GM21367 (cell line): ENCODE measurements at regions not wholly inside any gene's neighbourhood (a gene's known extent, or its start where the extent isn't known, plus 50 kb on each side); places are given as distances from the start of the nearest gene placed in this dataset.
A peak's percentile ranks its signal among the peaks of the same experiment; 100 is the strongest.

Experiments
- ATAC-seq: cut with Tn5 transposase; IDR thresholded peaks from one replicate; pipeline ENCODE4 v1.9.1; 2021; ENCODE audit not compliant: unreplicated experiment

DNA sequence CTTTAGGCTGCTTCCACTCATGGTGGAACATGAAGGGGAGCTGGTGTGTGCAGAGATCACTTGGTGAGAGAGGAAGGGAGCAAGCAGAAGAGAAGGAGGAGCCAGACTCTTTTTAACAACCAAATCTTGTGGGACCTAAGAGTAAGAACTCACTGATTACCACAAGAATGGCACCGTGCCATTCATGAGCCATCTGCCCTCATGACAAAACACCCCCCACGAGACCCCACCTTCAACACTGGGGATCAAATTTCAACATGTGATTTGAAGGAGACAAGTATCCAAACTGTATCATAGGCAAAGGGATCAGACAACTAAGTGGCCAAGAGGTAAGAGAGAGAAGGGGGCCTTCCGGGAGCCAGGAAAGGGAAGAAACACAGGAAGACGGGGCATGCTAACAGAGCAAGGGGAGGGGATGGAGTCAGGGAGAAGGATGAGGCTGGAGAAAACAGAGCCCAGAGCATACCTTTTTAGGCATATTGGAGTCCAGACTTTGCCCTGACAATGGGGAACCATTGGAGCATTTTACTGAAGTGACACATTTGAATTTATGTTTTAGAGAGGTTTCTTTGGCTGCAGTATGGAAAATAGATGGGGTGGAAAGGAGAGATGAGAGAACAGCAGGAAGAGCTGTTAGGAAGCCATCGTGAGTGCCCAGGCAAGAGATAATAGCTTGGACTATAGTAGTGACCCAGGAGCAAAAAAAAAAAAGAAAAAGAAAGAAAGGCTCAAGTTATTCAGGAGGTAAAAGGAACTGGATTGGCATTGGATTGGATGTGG, 204.4 kb upstream of the NUDT4 start:
- ATAC-seq, result no peak

DNA sequence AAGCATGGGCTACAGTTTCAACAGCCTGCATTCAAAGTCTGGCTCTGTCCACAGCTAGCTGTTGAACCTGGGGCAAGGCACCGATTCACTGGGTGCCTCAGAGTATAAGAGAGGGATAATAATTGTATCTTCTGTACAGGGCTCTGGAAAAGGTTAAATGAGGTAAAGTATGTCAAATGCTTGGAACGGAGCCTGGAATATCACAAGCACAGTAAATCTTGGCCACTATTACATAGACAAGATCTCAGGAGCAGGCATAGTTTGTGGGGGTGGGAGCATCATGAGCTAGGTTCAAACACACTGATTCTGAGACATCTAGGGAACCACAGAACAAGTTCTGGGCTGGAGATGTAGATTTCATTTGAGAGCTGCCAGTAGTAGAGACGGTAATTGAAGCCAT, 203.7 kb upstream of the NUDT4 start:
- no peak for ATAC-seq

DNA sequence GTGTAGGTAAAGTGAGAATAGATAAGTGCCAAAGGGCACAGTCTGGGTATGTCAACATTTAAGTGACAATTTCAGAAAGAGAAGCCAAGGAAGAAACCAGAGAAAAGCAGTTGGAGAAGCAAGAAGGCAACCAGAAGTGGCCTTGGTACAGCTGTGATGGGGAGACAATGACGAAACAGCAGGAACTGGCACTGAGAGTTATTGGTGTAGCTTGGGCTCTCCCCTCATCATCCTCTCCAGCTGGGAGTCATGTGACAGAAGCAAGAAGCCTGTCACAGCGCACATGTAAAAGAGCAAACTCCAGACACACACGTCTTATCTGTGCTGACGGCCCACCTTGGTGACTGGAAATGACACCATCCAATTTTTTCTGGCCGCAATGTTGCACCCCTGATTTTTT, 203.3 kb upstream of the NUDT4 start:
- ATAC-seq, result no peak

DNA sequence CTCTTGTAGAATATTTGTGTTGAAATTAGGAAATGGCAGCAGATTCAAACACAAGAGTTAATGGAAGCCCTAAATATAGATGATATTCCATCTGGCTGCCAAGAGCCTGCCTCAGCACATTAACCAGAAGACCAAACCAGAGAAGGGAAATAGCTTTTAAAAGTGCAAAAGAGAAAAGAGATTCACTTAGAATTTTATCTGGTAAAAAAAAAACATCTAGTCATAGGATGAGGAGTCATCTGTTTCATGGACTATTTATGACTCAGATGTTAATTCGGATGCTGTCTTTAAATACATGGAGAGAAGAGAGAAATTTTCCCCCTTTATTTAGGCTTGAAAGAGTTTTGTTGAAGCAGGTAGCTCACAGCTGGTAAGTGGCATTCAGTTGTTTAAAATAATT, 201.6 kb upstream of the NUDT4 start:
- no peak for ATAC-seq

DNA sequence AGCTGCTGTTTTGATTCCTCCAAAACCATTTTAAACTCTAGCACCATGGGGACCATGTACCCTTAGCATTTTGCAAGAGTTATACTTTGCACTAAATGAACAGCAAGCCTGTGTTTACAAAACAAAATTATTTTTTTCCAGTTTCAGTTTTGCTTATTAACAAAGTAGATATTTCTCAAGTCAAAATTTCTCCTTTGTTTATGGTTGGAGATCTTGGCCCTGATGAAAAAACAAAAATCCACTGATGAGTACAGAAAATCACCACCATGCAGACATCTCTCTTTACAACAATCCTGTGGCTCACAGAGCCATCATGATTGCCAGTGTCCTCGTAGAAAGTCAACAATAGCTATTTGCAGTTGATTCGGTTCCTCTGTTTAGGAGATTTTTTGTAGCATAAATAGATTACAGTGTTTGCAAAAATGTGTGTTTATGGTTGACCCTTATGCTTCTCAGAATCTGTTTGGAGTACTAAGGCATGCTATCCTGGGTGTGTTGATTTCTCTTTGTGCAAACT, 201.1 kb upstream of the NUDT4 start:
- no peak for ATAC-seq

DNA sequence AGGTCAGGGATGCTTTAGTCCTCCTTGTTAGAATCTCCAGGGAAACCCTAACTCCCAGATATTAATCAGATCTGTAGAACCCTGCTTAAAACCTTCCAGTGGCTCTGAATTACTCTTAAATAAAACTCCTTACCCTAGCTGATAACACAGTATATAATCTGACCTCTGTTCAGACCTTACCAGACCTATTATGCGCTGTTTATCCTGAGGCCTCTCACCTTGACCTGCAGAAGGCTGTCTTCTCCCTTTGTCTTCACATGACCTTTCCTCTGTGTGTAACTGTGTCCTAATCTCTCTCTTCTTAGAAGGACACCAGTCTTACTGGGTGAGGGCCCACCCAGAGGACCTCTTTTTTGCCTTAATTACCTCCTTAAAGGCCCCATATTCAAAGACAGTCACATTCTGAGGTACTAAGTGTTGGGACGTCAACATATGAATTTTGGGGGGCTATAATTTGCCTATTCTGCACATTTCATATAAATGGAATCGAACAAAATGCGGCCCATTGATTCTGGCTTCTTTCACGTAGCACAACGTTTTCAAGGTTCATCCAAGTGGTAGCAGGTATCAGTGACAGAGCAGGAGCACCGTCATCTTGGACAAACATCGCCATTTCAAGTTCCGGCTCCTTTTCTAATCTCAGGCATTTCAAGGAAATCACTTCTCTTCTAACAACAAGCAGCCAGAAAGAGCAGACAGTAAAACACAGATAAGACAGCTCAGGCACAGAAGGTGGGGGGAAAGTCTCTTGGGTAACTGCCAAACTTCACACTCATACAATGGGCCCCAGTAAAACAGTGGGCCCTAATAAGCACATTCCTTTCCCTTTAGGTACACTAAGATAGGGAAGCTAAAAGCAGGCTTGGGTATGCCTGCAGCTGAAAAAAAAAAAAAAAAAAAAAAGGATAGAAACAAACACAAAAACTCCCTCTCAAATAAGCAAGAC, 200.2 kb upstream of the NUDT4 start:
- ATAC-seq, result no peak

DNA sequence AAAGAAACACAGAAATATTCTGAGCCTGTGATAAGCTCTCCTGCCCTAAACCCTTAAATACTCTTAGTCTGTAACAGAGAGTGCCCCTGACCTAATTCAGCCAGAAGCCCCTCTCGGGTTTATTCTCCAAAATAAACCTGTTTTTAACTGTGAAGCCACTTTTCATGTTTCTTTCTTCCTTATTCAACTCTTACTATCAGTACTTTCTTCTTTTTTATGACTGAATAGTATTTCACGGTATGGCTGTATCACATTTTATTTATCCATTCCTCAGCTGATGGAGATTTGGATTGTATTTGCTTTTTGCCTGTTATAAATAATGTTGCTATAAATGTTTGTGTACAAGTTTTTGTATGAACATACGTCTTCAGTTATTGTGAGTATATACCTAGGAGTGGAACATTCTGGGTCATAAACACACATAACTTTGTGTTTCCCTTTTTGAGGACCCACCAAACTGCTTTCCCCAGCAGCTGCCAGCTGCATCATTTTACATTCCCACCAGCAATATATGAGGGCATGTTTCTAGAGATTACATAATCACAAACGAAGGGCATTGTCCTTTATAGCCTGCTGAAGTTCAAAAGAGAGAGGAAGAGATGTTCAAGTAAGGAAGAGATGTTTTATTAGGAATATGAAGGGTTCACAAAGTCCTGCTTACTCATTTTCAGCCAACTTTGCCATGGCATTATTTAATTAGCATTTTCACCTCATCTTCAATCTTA, 199.4 kb upstream of the NUDT4 start:
- no peak for ATAC-seq

DNA sequence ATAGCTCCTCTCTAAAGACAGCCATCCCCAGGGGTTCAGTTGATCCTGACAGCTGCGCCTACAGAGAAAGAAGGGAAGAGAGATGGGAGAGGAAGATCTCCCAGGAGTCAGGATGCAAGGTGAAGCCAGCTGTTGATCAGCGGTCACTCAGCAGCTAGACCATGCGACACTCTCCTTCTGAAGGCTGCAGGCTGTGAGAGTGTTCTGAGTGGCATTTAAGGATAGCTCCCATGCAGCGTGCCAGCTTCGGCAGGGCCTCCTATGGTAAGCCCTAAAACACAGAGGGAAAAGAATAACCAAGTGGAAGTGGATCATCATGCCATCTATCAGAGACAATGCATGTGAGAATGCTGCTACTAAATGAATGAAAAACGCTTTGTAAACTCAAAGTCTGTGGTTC, 197.9 kb upstream of the NUDT4 start:
- ATAC-seq, result no peak

DNA sequence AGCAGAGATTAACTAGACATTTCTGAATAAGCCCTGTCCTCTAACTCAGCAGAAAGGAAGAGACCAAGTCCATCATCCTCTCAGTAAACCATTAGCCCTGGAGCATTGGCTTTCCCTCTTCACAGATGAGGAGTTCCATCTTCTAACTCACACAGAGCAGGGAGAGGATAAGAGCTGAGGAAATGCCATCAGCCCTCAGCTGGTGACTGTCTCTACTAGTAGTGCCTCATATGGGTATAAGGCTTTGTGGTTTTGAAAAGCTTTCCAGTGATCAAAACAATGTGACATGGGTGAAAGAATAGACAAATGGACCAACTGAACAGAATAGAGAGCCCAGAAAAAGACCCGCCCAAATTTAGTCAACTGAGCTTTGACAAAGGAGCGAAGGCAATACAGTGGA, 197.2 kb upstream of the NUDT4 start:
- no peak for ATAC-seq

DNA sequence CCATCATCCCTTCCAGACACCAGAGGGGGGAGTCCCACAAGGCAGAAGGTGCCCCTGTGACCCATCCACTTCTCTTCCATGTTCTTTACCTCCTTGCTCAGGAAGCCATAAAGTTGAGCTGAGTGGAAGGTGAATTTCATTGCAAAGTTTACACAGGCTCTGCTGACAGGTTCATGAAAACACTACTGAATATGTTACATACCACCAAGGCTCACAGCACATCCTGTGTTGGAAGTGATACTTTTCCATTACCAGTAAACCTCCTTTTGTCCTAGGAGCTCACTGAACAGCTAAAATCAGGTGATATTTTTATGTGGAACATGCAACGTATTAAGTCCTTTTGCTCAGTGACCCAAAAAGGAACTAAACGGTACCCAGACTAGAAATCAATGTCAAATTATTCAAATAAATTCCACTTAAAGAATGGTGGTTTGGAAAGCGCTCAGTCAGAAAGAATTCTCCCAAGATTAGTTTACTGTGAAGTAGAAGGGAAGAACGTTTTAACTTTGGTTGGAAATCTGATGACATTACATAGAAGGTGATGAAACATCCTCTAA, 196.2 kb upstream of the NUDT4 start:
- ATAC-seq, result no peak

DNA sequence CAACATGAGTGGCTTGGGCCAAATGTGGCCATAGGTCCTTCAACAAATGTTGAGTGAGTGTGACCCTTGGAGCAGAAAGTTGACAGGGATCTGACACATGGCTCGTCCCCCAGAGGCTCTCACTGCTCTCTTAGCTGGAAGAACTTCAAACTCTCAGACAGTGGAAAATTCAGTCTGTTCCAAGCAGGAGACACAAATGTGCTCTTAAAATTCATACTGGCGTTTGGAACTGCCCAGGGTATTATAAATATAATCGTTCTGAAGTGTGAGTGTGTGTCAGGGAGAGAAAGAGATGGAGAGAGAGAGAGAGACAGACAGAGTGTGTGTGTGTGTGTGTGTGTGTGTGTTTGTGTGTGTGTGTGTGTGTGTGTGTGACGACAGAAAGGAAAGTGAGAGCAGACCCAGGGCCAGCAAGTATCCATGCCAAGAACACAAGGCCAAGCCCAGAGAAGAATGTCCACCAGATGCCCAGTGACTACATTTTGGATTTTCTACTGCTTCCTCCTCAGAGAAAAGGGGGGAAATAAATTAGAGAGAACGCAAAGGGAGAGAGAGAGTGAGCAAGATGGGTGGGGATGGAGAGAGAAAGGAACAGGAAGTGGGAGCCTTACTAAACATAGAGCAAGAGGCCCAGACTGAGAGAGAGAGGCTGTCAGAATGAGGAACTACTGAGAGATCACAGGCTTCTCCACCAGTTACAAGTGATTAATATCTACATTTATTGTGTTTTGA, 193.6 kb upstream of the NUDT4 start:
- peak; percentile 94 for ATAC-seq

DNA sequence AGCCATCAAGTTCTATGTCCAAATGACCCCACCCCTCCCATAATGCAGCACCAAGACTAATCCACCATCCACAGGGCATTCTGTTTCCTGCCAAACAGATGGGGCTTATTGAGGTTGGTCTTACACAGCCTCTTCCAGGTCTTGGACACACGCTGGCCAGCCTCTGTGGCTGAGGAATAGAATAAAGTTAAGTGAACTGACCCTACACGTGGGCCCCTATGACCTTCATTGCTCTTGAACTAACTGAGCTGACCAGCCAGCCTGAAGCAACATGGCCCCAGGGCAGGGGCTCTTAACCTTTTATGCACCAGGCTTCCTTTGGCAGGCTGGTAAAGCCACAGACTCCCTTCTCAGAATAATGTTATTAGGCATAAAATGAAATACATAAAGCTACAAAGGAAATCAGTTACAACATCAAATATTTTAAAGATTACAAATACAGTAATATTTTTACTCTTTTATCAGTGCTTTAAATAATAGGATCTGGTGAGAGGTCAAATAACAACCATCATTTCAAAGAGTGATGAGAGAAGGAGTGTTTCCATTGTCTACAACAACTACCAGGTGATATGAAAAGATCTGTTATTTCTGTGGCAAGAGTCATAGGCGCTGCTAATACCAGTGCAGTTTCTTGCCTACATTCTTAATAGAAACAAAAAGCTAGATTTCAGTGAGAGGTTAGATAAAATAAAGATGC, 192.9 kb upstream of the NUDT4 start:
- ATAC-seq, result no peak

DNA sequence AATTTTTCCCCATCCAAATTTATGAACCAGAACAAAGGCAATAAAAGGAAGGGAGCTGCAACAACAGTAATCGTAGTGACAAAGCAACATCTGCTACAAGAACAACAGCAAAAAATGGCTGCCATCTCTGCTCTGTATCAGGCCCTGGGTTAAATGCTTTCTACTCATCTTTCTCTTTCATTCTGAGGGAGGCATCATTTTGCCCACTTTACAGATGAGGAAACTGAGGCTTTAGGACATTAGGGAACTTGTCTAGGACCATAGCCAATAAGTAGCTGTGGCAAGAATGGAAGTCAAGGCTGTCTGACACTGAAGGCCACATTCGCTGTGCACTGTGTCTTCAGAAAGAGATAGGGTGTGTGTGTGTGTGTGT, 192.4 kb upstream of the NUDT4 start:
- no peak for ATAC-seq

DNA sequence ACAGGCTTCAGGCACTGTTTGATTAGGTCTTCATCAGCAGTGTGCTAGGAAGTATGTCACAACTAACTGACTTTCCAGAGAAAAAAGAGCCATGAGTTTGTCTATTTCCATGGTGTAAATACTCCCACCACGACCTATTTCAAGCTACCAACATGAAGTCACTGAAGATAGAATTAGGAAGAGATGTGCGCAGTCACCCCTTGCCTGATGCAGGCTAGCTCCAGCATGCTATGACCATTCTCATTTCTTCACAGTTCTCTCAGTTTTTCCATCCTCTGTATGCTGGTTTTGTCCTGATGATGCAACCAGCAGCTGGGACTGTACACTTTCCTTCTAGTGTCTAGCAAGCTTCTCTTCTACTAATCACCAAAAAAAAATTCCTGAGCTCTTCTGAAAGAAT, 191.6 kb upstream of the NUDT4 start:
- ATAC-seq, result no peak

DNA sequence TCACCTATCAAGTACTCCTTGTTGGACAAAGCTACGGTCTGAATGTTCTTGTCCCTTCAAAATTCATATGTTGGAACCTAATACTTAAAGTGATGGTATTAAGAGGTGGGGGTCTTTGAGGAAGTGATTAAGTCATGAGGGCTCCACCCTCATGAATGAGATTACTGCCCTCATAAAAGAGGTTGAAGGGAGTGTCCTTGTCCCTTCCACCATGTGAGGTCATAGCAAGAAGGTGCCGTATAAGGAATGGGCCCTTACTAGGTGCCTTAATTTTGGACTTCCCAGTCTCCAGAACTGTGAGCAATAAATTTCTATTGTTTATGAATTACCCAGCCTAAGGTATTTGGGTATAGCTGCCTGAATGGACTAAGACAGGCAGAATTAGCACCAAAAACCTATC, 191.1 kb upstream of the NUDT4 start:
- ATAC-seq, result no peak

DNA sequence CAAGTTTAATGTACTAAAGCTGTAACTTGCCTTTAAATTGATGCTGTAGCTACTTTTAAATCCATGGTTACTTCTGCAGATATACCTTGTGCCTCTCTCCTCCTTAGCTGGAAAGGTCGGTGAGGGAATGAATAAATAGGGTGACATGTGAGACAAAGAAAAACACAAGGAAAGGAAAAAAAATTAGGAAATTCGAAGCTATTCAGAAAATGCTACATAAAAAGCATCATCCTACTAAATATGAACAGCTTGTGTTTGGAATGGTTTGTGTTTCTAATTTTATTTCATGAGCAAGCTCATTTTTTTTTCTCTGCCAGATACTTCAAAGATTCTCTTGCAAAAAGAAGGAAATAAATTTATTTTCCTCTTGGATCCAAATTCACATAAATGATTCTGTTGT, 186.3 kb upstream of the NUDT4 start:
- ATAC-seq, result no peak

DNA sequence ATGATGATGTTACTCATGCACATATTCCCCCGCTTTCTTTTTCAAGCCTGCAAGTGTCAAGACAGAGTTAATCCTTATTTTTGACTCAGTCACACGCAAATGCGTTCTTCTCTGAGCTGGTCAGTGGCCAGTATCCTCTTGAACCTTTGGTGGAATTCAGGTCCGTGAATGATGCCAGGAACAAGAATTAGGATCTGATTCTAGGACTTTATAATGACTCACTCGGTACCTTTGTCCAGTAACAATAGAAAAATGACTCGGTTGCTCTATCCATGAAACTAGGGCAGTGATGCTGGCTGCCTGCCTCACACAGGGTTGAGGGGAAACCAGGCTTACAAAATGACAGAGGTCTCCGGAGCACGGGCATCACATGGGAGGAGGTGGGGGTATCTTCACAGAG, 185.8 kb upstream of the NUDT4 start:
- ATAC-seq, result no peak

DNA sequence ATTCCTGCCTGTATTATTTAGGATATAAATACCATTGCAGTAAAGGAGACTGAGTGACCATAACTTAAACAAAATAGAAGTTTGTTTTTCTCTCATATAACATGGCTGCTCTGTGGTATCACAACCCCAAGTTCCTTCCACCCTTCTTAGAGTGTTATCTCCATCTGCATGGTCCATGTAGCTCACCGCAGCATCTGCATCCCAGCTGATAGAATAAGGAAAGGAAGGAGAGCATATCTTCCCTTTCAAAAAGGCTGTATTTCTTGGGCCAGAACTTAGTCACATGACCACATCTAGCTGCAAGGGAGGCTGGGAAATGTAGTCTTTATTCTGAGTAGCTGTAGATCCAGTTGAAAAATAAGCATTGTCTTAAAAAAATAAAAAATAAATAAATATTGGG, 184.8 kb upstream of the NUDT4 start:
- no peak for ATAC-seq

DNA sequence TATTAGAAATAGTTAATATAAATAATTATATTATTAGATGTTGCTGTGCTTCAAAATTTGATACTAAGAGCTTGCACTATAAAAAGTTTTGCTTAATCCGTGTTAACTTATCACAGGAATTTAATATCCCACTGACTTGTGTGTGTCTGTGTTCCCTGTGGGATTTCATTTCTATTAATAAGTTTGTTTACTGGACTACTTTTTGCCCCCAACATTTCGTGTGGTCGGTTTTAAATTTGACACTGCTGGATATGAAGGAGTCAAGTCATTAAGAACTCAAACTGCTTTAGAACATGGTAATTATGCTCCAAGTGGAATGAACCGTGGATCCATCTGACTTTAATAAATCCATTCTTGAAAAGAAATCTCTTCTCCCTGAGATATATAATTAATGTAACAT, 182.2 kb upstream of the NUDT4 start:
- ATAC-seq, result no peak

DNA sequence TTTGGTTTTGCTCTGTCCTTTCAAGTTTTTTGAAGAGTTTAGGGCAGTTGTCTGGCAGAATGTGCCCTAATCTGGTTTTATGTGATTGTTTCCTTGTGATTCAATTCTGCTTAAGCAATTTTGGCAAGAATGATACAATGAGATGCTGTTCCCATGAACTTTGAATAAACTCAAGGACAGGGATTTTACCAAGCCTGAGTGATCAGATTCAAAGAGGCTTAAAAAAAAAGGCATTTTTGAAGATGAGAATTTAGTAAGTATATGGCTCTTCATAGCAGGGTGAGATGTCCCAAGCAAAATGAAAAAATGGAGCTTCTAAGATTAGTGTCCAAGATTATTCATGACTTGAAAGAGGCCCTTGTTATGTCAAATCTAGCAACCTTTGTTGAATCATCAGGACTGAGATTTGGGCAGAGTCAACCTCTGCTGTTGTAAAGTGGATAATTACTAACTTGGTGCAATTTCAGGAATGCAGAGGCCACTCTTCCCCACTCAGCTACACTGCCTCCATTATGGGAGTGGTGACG, 180.6 kb upstream of the NUDT4 start:
- ATAC-seq, result no peak
